ENCODE measurements at regions not wholly inside any gene's neighbourhood (a gene's known extent, or its start where the extent isn't known, plus 50 kb on each side); places are given as distances from the start of the nearest gene placed in this dataset.

GRCh38 chr3:135758961-135759360 is 206.6 kb upstream of the PPP2R3A start:
- TF ChIP-seq, protein P1, sequence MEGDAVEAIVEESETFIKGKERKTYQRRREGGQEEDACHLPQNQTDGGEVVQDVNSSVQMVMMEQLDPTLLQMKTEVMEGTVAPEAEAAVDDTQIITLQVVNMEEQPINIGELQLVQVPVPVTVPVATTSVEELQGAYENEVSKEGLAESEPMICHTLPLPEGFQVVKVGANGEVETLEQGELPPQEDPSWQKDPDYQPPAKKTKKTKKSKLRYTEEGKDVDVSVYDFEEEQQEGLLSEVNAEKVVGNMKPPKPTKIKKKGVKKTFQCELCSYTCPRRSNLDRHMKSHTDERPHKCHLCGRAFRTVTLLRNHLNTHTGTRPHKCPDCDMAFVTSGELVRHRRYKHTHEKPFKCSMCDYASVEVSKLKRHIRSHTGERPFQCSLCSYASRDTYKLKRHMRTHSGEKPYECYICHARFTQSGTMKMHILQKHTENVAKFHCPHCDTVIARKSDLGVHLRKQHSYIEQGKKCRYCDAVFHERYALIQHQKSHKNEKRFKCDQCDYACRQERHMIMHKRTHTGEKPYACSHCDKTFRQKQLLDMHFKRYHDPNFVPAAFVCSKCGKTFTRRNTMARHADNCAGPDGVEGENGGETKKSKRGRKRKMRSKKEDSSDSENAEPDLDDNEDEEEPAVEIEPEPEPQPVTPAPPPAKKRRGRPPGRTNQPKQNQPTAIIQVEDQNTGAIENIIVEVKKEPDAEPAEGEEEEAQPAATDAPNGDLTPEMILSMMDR (IDR thresholded peaks at IDR 0.05) = no peak
- H3K27ac Mint-ChIP-seq = no peak overlapping the region
- no peaks in the 10 kb centered on the region for H3K4me1 Mint-ChIP-seq (ENCODE audit: low read depth)
- no peak for DNase-seq
- no peaks in the 10 kb centered on the region for H3K36me3 Mint-ChIP-seq (ENCODE audit: low read depth)
- peaks cover 6% of the 10 kb centered on the region for H3K27me3 Mint-ChIP-seq (ENCODE audit: insufficient read depth)
- H3K9me3 Mint-ChIP-seq = peaks cover 4% of the 10 kb centered on the region; the same call in 1 of the 2 replicates
- H3K4me3 Mint-ChIP-seq = no peak overlapping the region

DNA sequence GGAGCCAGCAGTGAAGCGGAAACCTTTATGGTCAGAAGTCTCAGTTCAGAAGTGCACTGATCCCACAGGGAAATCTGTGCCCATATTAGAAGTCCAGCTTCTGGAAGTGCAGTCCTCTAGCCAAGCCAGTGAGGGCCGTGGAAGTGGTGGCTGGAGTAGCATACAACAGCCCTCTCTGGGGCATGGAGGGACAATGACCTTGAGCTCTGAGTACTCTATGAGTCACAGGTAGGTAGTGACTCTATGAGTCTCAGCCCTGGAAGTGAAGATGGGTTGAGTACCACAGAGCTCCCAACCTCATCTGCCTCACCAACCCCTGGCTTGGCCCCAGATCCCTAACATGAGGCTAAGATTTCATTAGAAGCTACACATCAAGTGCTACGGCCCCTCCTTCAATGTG is 205.9 kb upstream of the PPP2R3A start:
- TF ChIP-seq, protein P1 (IDR thresholded peaks at IDR 0.05) = no peak
- Mint-ChIP-seq H3K27ac (no peak overlapping the region), H3K27me3 (ENCODE audit: insufficient read depth) (peaks cover 6% of the 10 kb centered on the region), H3K36me3 (ENCODE audit: low read depth) (no peaks in the 10 kb centered on the region), H3K9me3 (peaks cover 4% of the 10 kb centered on the region; the same call in 1 of the 2 replicates), H3K4me1 (ENCODE audit: low read depth) (no peaks in the 10 kb centered on the region), H3K4me3 (no peak overlapping the region)
- no peak for DNase-seq

DNA sequence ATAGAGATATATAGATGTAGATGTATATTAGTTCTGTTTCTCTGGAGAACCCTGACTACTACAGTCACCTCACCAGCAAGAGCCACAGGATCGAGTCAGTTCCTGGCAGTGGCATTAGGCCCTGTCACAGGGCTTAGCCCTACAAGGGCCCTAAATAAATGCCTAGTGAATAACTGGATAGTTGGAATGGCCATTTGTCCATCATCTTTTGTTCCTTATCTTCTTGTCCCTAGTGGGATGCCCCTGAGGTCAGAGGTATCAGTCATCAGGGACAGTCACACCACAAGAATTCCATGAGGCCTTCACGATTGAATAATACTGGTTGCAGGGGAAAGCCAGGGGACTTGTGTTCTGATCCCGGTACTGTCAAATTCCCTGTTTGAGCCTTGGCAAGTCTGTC is 204.9 kb upstream of the PPP2R3A start:
- no peaks in the 10 kb centered on the region for H3K36me3 Mint-ChIP-seq (ENCODE audit: low read depth)
- TF ChIP-seq, protein P1 (IDR thresholded peaks at IDR 0.05) = no peak
- no peak overlapping the region for H3K27ac Mint-ChIP-seq
- peaks cover 8% of the 10 kb centered on the region for H3K27me3 Mint-ChIP-seq (ENCODE audit: insufficient read depth)
- no peak overlapping the region for H3K4me3 Mint-ChIP-seq
- H3K4me1 Mint-ChIP-seq (ENCODE audit: low read depth) = no peaks in the 10 kb centered on the region
- DNase-seq = no peak
- peaks cover 4% of the 10 kb centered on the region; the same call in 1 of the 2 replicates for H3K9me3 Mint-ChIP-seq

GRCh38 chr3:135762188-135762856 is 203.2 kb upstream of the PPP2R3A start:
- no peak for DNase-seq
- no peak overlapping the region for H3K27ac Mint-ChIP-seq
- peaks cover 8% of the 10 kb centered on the region for H3K27me3 Mint-ChIP-seq (ENCODE audit: insufficient read depth)
- TF ChIP-seq, protein P1 (IDR thresholded peaks at IDR 0.05) = no peak
- no peaks in the 10 kb centered on the region for H3K36me3 Mint-ChIP-seq (ENCODE audit: low read depth)
- no peaks in the 10 kb centered on the region for H3K4me1 Mint-ChIP-seq (ENCODE audit: low read depth)
- H3K9me3 Mint-ChIP-seq = peaks cover 3% of the 10 kb centered on the region; the same call in 1 of the 2 replicates
- no peak overlapping the region for H3K4me3 Mint-ChIP-seq

DNA sequence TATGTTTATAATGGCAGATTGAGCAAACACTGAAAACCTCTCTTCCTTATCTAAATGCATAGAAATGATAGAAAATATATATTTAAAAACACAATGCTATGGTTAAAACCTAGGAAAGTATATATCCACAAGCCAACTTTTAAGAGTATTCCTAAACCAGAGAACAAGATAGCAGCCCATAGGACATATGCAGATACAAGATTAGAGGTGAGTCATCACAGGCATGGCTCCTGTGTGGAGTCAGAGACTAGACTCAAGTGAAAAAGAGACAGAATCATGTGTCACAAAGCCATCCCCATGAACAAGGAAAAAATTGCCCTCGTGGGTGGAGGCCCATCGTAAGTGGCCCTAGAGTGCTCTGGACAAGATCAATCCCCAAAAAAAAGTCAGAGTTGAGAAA is 199.4 kb upstream of the PPP2R3A start:
- H3K4me1 Mint-ChIP-seq (ENCODE audit: low read depth) = no peaks in the 10 kb centered on the region
- H3K27me3 Mint-ChIP-seq (ENCODE audit: insufficient read depth) = peaks cover 10% of the 10 kb centered on the region
- TF ChIP-seq, protein P1 (IDR thresholded peaks at IDR 0.05) = no peak
- DNase-seq = no peak
- H3K27ac Mint-ChIP-seq = no peak overlapping the region
- no peaks in the 10 kb centered on the region for H3K36me3 Mint-ChIP-seq (ENCODE audit: low read depth)
- H3K4me3 Mint-ChIP-seq = no peak overlapping the region
- no peaks in the 10 kb centered on the region for H3K9me3 Mint-ChIP-seq
